NCI-H1436 (cell line): ENCODE measurements at regions not wholly inside any gene's neighbourhood (a gene's known extent, or its start where the extent isn't known, plus 50 kb on each side); places are given as distances from the start of the nearest gene placed in this dataset.
A peak's percentile ranks its signal among the peaks of the same experiment; 100 is the strongest.
"Not testable (repeated sequence)": the region's sequence is repeated elsewhere in the genome, so short reads cannot be mapped to it uniquely, and the experiment has no call there.

Experiments
- DNase-seq: peaks from one replicate; lab custom pipeline; 2025; lab: John Stamatoyannopoulos, UW

DNA sequence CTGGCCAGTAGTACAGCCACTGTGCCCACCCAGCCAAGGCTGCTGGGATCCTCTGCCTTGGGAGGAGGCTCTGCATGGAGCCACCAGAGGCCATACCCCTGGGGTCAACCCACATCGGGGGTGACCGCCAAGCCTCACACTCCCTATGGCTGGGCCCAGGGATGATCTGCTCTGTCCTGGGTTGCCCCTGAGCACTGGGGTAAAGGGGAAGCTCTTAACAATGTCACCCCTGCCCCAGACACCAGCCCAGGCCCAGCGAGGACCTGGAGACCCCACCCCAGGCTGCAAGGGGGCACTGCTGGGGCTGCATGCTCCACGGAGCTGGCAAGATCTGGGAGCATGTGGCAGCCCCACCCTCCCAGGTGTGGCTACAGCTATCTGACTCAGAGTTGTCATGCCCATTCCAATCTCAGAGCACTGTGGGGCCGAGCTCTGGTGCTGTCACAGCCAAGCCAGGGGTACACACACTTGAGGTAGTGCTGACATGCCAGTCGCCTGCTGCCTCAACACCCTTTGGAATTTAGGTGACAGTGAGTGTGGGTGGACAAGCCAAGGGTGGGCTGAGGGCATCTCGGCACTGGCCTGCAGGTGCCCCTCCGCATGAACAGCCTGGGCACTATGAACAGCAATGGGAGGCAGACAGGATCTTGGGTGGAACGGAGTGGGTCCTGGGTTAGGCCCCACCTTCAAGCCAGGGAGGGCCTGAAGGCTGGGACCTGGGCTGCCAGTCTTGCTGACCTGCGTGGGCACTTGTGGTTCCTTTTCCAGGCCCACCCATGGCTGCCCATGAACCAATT, 427.7 kb downstream of the LRRIQ3 start:
- no peak for DNase-seq

DNA sequence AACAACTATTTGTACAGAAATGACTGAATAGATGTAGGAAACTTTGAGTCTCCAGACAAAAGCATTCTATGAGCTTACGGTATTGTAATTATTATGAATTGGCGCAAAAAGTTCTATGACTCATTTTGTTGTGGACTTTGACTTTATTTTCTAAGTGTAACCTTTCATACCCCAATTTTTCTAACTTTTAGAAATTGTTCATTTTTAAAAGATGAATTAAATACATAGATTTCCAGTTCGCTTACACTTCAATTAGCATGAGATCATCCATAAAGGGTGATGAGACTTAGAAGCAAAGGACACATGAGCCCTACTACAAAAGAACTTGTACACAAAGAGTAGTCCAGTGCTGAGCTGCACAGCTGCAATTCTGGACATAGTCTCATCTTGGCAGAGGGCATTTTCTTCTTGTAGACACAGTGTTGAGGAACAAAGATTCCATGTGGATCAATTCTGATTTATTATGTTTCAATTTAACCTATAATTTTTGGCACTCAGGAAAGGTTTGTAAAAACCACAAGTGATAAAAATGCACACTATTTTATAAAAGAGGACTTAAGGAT, 431.1 kb downstream of the LRRIQ3 start:
- DNase-seq: no peak

DNA sequence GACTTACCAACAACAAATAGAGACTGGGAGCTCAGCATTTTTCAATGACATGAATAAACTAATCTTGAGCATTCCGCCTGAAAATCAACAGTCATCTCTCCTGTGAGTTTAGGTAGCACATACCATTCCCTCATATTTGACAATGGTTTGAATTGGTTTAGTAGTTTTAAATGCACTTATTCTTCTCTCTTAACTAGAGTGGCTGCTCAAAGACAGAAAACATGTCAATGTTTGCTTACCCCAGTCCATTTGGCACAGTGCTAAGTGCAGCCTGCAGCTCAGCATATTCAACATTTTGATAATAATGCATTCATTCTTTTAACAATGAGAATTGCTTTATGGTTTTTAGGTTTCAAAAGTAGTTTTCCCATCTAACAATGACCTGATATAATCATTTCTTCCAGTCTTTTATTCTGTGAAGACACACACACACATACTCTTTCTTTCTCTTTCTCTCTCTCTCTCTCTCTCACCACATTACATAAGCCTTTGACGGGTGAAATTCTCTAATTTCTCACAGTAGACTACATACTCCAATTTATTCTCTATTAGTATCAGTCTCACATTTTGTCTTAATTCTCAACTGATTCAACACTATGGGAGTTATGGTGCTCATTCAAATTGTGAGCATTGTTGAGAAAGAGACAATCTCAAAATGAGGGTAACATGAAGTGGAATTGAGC, 432.3 kb downstream of the LRRIQ3 start:
- no peak for DNase-seq

DNA sequence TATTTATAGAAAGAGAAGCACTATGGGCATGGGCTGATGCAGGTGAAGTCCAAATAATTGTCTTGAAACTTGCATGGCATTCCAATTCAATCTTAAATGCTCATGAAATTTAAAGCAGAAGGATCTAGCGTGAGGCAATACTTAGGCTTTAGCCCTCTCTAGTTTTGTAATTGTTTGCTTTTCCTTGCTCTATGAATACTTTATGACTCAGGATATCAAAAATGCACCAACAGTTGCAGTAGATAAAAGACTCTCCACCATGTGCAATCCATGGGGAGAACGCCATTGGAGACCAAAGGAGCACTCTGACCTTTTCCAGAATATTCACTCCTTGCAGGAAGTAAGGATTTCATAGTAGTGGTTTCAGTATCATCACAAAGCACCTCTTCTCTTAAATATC, 436.4 kb downstream of the LRRIQ3 start:
- DNase-seq: no peak

DNA sequence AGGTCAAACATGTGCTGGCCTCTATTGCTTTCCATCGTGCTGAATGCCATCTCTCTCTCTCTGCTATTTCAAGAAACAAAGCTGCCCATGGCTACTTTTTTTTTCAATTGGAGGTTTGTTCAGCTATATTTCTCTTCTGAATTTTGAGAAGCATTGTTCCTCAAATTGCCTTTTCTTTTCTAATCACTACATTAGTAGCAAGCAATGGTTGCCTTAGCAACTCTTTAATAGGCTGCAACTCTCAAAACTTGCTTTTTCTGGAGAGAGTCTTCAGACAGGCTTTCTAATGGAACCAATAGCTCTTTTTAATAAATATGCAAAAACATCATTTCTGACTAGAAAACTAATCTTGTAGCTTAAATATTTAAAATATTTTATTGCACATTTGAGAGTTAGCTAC, 439.0 kb downstream of the LRRIQ3 start:
- no peak for DNase-seq

DNA sequence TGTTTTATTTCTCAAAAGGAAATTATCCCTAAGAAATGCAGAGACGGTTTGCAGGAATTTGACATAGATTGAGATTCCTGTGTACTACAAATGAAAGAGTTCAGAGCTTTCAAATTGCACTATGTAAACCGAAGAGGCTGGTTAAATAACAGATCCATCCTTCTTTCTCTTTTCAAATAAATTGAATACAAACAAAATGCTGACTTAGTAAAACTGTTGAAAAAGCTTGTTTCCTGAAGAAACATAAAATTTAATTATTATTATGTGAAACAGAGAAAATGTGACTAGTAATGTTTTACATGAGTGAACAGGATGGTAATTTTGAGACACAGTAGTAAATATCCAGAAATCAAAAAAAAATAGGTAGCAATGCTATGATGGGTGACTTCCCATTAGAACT, 441.2 kb downstream of the LRRIQ3 start:
- no peak for DNase-seq

DNA sequence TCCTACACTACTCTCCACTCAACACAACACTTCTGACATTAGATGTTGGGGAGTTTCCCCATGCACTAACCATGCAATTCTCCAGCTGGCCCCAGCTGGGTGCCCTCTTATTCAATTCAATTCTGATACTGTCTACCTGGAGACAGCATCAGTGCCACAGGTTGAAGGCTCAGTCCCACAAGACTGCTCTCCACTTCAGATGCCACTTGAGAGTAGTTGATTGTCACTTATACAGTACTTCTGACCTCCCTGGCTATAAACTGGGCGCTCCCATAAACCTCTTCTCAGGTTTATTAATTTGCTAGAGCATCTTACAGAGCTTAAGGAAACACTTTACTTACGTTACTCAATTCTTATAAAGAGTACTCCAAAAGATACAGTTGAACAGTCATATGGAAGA, 442.3 kb downstream of the LRRIQ3 start:
- DNase-seq: no peak

DNA sequence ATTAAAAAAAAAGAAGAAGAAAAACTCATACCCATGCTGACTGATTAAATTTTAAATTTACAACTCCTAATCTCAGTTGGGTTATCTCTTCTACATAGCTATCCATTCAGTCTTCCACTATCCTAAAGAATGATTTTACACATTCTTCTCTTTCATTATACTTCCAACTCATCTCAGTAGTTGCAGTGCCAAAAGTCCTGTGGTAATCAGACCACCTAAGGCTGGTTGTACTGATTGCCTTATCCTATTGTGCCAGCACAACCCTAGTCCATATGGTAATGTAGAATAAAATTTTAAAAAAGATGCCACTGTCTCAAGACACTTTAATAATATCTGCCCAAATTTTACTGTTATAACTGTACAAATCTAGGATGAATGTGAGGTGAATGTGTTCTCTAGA, 448.0 kb downstream of the LRRIQ3 start:
- no peak for DNase-seq

DNA sequence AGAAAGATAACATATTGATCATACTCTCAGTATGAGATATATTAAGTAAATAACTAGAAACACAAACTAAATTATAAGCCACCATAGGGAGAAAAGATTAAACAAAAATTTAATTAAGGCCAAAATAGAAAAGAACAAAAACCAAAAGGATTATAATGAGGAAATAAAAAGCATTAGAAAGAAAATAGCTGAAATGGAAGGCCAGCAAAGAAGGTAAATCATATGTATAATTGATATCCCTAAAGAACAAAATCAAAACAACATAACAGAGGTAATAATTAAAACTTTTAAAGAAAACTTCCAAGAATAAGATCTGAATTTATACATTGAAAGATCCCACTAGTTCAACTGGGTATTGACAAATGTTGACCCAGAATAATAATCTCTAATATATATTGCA, 453.0 kb downstream of the LRRIQ3 start:
- no peak for DNase-seq

DNA sequence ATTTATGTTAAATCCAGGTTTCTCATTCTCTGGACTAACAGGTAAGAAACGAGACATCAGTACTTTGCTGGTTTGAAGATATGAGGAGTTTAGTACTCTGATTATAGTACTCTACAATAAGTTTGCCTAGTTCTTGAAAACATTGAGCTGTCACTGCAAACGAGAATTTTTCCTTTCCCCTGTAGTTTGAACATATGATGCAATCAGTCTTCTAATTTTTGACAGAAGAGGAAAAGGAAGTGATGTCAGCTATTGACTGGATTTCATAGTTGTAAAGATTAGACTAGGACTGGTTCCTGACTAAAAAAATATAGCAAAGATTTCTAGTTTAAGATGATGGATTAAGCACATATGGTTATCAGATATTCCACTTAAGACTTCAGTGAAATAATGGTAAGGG, 461.9 kb downstream of the LRRIQ3 start:
- DNase-seq: no peak

DNA sequence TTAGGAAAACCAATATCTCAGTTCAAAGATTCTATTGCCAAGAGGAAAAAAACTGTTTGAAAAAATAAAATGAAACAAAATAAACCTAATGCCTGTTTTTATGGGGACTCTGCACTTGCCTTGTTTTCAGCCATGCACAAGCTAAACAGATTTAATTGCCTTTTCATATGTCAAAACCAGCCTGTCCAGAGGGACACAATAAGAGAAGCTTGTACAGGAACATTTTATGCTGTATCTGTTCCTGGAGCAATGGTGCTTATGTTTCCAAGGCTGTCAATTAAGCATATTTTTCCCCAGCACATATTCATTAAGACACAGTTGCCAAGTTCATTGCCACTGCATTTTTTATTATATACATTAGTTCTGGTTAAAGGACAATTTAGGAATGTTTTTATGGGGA, 470.9 kb downstream of the LRRIQ3 start:
- DNase-seq: no peak

DNA sequence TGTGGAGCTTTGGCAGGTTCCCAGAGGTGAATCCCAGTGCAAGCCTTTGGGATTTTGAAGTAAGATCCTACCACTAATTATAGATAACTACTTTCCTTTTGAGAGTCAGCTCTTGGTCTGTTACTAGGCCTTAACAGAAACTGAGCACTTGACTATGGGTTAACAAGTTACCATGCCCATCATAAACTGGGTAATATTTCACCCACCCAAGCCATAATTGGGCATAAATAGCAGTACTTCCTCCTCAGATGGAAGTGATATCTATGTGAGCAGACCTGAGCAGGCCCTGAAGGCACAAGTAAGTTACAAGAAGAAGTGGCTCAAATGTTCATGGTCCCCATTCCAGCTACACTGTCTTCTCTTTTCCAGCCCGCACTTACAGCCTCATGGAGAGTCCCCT, 475.9 kb downstream of the LRRIQ3 start:
- DNase-seq: no peak

DNA sequence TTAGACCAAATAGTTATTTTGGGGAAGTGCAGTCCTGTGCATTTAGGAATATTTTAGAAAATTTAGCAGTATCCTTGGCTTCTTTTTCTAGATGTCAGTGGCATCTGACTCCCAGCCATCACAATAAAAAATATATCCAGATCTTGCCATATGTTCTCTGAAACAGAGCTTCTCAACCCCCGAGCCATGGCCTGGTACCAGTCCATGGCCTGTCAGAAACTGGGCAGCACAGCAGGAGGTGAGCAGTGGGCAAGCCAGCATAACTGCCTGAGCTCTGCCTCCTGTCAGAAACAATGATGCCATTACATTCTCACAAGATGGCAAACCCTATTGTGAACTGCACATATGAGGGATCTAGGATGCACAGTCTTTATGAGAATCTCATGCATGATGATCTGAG, 480.0 kb downstream of the LRRIQ3 start:
- no peak for DNase-seq

DNA sequence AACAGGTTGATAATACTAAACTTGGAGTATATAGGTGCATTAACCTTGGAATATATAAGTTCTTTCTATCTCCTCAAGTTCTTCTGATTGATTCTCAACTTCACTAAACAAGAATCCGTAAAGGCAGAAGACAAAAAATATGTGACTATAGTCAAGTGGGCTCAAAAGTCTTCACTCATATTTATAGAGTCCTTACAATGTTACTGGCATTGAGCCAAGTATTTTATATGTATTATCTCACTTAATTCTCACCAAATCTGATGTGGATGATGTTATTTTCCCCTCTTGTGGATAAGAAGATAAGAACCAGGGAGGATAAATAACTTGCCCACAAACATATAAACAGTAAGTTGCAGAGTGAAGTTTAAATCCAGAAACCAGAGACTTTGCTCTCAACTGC, 486.9 kb downstream of the LRRIQ3 start:
- DNase-seq: no peak

DNA sequence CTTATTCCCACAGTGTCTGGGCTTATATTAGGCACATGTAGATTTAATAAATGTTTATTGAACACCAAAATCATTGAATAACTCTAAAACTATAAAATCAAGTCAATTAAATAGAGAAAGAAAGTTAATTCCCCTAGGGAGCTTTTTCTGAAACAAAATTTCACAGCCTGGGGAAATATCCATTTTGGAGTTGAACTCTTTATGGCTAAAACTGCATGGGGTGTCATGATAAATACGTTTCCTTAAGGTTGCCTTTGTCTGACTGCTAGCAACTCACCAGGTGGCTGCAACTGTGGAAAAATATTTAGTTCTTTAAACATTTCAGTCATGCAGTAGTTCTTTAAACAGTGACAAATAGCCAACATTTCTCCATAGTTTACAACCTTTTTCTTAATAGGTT, 496.1 kb downstream of the LRRIQ3 start:
- DNase-seq: no peak

DNA sequence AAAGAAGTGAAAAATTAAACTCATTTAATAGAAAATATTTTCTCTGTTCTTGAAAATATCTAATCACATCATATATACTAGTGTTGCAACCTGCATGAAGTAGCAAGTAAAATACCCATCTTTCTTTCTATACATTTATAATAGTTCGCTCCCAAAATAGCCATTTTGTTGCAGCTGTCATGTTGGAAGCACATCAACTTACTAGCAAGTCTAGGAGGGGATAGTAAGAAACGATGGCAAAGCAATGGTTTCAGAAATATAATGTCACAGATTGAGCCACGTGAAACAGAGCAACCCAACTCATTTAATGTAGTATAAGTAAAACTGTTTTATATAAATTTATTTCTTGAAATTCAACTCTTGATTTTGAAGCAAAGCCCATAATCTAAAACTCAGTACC, 521.8 kb downstream of the LRRIQ3 start:
- DNase-seq: no peak

DNA sequence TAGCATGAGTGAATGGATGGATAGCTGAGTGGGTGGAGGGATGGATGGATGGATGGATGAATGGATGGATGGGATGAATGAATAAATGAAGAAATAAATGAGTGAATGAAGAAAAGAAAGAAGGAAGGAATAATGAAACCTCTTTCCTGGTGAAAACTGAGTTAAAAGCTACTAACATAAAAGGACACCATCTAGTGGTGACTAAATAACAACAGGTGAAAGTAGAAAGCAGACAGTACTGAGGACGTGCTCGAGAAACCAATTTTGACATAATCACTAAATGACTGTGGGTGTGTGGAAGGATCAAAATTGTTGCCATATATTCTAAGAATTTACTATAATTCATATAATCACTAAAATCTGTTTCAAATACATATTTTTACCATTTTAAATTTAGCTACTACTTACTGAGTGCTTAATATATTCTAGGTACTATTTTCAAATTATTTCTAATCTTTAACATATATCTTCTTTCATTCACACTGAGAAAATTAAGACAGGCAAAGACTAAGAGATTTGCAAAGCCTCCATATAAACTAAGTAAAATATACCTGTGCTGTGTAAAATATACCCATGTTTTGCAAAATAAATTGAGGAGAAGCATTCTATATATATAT, 522.9 kb downstream of the LRRIQ3 start:
- peak; percentile 13 for DNase-seq

DNA sequence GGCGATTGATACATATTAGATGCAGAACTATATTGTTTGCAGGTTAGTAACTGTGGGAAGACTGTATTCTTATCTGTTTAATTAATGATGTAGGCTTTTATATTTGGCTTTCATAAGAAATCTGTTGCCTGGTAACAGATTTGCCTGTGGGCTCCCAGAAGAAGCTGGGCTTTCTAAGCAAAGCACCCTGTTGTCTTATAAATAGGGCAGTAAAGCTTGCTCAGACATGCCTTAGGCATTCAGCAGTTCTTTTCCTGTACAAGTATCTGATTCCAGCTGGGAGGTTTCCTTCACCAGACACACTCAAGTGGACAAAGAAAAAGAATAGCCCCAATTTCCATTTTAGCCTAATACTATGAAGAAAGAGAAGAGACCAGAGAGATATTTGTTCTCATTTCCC, 524.0 kb downstream of the LRRIQ3 start:
- peak; percentile 30 for DNase-seq

DNA sequence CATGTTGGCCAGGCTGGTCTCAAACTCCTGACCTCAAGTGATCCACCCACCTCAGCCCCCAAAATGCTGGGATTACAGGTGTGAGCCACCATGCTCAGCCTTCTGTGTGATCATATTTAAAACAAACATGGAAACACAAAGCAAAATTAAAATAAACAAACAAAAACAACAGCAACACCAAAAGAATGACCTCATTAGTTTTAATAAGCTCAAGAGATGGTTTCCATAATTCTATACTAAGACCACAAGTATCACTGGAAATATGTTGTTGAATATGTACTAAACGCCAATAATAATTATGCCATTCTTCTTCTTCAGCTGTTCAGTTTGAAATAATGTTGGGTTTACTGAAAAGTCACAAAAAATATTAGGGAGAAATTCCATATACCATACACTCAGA, 526.4 kb downstream of the LRRIQ3 start:
- no peak for DNase-seq

DNA sequence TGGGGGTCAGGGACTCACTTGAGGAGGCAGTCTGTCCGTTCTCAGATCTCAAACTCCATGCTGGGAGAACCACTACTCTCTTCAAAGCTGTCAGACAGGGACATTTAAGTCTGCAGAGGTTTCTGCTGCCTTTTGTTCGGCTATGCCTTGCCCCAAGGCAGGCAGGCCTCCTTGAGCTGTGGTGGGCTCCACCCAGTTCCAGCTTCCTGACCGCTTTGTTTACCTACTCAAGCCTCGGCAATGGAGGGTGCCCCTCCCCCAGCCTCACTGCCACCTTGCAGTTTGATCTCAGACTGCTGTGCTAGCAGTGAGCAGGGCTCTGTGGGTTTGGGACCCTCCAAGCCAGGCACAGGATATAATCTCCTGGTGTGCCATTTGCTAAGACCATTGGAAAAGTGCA, 530.0 kb downstream of the LRRIQ3 start:
- DNase-seq: not testable (repeated sequence)

DNA sequence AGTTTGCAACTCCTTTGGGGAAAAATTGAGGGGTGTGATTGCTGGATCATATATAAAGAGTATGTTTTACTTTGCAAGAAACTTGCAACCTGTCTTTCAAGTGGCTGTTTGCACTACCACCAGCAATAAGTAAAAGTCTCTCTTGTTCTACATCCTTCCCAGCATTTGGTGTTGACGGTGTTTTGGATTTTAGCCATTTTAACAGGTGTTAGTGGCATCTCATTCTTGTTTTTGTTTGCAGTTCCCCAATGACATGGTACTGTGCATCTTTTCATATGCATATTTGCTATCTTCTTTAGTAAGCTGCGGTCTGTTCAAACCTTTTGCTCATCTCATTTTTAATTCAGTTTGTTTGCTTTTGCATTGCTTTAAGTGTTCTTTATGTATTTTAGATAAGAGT, 535.5 kb downstream of the LRRIQ3 start:
- DNase-seq: no peak

DNA sequence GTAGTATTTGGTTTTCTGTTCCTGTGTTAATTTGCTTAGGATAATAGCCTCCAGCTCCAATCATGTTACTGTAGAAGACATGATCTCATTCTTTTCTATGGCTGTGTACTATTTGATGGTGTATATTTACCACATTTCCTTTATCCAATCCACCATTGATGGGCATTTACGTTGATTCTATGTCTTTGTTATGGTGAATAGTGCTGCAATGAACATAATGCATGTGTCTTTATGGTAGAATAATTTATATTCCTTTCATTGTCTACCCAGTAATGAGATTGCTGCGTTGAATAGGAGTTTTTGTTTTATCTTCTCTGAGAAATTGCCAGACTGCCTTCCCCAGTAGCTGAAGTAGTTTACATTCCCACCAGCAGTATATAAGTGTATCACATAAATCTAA, 538.8 kb downstream of the LRRIQ3 start:
- DNase-seq: peak; percentile 56

DNA sequence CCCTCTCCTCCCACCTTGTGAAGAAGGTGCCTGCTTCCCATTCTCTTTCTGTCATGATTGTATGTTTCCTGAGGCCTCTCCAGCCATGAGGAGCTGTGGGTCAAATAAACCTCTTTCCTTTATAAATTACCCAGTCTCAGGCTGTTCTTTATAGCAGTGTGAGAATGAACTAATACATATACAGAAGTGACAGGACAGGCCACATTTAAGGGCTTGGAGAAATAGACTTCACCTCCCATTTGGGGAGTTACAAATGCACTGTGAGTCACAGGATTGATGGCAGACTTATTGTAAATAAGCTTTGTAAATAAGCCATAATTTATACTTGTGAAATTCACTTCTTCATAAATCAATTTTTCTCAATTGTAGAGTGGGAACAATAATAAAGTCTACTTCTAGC, 543.3 kb downstream of the LRRIQ3 start:
- no peak for DNase-seq
